ENCODE measurements at regions not wholly inside any gene's neighbourhood (a gene's known extent, or its start where the extent isn't known, plus 50 kb on each side); places are given as distances from the start of the nearest gene placed in this dataset.

DNA sequence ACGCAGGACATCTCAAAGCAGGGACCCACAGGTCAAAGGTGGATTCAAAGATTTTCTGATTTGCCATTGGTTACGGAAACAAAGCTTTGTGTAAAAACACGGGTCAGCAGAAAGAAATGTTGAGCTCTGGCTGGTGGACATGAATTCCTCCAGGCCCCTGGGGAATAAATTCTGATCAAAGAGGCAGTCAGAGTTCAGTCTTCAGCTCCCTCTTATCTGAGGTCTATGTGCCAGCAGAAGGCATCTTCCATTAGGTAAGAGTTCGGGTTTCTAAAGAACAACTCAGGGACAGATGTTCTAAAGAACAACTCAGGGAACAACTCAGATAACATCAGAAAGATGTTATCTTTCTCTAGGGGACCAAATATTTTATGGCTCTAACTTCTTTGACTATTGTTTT is 64.9 kb upstream of the PALS2 start:
- Histone ChIP-seq H3K27me3 (no peaks in the 10 kb centered on the region), H3K36me3 (no peaks in the 10 kb centered on the region)
- DNase-seq: no peak

DNA sequence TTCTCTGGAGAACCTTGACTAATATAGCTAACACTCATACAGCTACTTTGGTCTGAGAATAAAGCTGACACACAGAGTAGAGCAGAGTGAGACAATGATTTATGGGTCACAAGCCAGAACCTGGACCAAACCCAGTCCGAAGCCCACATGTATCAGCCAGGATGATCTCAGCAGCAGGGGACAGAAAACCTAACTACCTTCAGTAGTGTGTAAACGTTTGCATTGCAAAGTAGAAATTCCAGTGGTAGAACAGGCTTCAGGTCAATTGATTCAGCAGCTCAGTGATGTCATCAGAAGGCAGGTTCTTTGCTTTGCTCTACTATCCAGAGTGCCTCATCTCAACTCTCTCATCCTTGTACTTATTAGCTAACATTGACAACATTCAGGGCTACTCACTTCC is 62.5 kb upstream of the PALS2 start:
- Histone ChIP-seq H3K27me3 (no peaks in the 10 kb centered on the region), H3K9me3 (no peaks in the 10 kb centered on the region), H3K36me3 (no peaks in the 10 kb centered on the region), H3K4me3 (no peak overlapping the region), H3K27ac (no peak overlapping the region), H3K4me1 (no peaks in the 10 kb centered on the region)
- TF ChIP-seq, protein P1, sequence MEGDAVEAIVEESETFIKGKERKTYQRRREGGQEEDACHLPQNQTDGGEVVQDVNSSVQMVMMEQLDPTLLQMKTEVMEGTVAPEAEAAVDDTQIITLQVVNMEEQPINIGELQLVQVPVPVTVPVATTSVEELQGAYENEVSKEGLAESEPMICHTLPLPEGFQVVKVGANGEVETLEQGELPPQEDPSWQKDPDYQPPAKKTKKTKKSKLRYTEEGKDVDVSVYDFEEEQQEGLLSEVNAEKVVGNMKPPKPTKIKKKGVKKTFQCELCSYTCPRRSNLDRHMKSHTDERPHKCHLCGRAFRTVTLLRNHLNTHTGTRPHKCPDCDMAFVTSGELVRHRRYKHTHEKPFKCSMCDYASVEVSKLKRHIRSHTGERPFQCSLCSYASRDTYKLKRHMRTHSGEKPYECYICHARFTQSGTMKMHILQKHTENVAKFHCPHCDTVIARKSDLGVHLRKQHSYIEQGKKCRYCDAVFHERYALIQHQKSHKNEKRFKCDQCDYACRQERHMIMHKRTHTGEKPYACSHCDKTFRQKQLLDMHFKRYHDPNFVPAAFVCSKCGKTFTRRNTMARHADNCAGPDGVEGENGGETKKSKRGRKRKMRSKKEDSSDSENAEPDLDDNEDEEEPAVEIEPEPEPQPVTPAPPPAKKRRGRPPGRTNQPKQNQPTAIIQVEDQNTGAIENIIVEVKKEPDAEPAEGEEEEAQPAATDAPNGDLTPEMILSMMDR (IDR thresholded peaks at IDR 0.05): no peak
- TF ChIP-seq POLR2A (IDR thresholded peaks at IDR 0.05): no peak
- DNase-seq: no peak

More for the DNA sequence above, 64.9 kb upstream of the PALS2 start:
- no peak overlapping the region for H3K27ac ChIP-seq
- TF ChIP-seq POLR2A (IDR thresholded peaks at IDR 0.05): no peak
- TF ChIP-seq, protein P1 (IDR thresholded peaks at IDR 0.05): no peak
- no peaks in the 10 kb centered on the region for H3K4me1 ChIP-seq
- H3K9me3 ChIP-seq: no peaks in the 10 kb centered on the region
- no peak overlapping the region for H3K4me3 ChIP-seq

DNA sequence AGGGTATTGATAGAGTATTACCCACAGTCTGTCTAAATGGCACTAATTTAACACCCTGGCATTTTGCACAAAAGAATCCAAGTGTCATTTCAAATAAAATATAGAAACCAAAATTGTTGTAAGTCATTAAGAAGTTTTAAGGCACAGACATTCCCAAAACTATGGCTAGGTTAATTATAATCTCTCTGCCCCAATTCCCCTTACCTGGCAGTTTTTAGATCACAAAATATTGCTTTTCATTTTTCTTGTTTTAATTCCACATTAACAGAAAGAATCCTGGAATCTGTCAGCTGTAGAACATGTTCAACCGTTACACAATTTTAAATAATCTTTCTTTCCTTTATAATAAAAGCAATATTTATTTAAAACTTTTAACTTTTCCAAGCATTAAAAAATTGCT is 56.1 kb upstream of the PALS2 start:
- Histone ChIP-seq H3K4me3 (no peak overlapping the region), H3K36me3 (no peaks in the 10 kb centered on the region), H3K27me3 (no peaks in the 10 kb centered on the region), H3K4me1 (no peaks in the 10 kb centered on the region), H3K9me3 (no peaks in the 10 kb centered on the region), H3K27ac (no peak overlapping the region)
- DNase-seq: no peak
- no peak for TF ChIP-seq POLR2A (IDR thresholded peaks at IDR 0.05)
- TF ChIP-seq, protein P1 (IDR thresholded peaks at IDR 0.05): no peak

DNA sequence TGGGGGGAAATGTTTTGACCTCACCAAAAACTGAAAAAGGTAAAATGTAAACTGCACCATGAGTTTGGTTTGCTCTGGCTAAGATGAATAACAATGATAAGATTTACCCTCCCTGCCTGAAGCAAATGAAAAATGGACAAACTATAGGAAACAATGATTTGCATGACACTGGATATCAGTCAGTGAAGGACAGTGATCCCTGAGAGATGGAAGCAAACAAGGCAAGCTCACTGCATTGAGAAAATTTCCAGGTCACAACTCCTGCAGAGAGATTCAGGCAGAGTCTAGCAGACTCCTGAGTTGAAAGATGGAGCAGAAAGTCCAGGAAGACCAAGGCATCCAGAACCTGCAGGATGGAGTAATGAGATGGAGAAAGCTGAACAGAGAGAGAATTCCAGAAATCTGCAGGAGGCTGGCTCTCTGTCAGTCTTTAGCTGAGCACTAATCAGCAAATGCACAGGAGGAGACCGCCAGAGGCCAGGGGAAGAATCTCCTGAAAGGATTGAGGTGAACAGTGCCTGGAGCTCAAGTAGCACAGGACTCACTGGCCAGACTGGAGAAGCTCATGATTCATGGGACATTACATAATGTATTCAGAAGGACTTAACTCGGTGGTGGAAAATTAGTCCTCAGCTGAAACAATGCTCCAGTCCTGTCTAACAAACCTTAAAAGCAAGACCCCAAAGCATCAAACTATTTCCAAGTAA is 51.2 kb upstream of the PALS2 start:
- H3K4me3 ChIP-seq: no peak overlapping the region
- no peaks in the 10 kb centered on the region for H3K9me3 ChIP-seq
- no peak overlapping the region for H3K27ac ChIP-seq
- DNase-seq: no peak
- no peaks in the 10 kb centered on the region for H3K4me1 ChIP-seq
- H3K36me3 ChIP-seq: no peaks in the 10 kb centered on the region
- TF ChIP-seq, protein P1 (IDR thresholded peaks at IDR 0.05): no peak
- no peak for TF ChIP-seq POLR2A (IDR thresholded peaks at IDR 0.05)
- H3K27me3 ChIP-seq: no peaks in the 10 kb centered on the region
